ENCODE measurements at regions not wholly inside any gene's neighbourhood (a gene's known extent, or its start where the extent isn't known, plus 50 kb on each side); places are given as distances from the start of the nearest gene placed in this dataset.
A peak's percentile ranks its signal among the peaks of the same experiment; 100 is the strongest.

GRCh38 chr1:201739492-201740085 lies 89.4 kb upstream of the IPO9 start:
- peak; percentile 74 for DNase-seq
- Histone ChIP-seq H3K4me3 (peak overlapping the region; percentile 84), H3K27ac (replicated peaks) (peak overlapping the region; percentile 91), H3K9me3 (replicated peaks) (no peaks in the 10 kb centered on the region), H3K36me3 (peaks cover 5% of the 10 kb centered on the region), H3K4me1 (peaks cover 100% of the 10 kb centered on the region), H3K27me3 (ENCODE audit: low read depth) (no peaks in the 10 kb centered on the region)
- TF ChIP-seq CTCF (IDR thresholded peaks at IDR 0.05; ENCODE audit: borderline replicate concordance) = peak; percentile 27
- intact Hi-C loops (cut with micrococcal nuclease) = no loop called here

GRCh38 chr1:201740086-201740541 lies 88.8 kb upstream of the IPO9 start:
- peaks cover 100% of the 10 kb centered on the region for H3K4me1 ChIP-seq
- intact Hi-C loops (cut with micrococcal nuclease) = no loop called here
- DNase-seq = no peak
- H3K9me3 ChIP-seq (replicated peaks) = no peaks in the 10 kb centered on the region
- H3K4me3 ChIP-seq = peak overlapping the region; percentile 84
- no peak for TF ChIP-seq CTCF (IDR thresholded peaks at IDR 0.05; ENCODE audit: borderline replicate concordance)
- no peaks in the 10 kb centered on the region for H3K27me3 ChIP-seq (ENCODE audit: low read depth)
- H3K36me3 ChIP-seq = peaks cover 8% of the 10 kb centered on the region
- peak overlapping the region; percentile 91 for H3K27ac ChIP-seq (replicated peaks)

- H3K27ac ChIP-seq (replicated peaks) = peak overlapping the region; percentile 91
- no peaks in the 10 kb centered on the region for H3K9me3 ChIP-seq (replicated peaks)
- intact Hi-C loops (cut with micrococcal nuclease) = no loop called here
- no peak for TF ChIP-seq CTCF (IDR thresholded peaks at IDR 0.05; ENCODE audit: borderline replicate concordance)
- peaks cover 14% of the 10 kb centered on the region for H3K36me3 ChIP-seq
- H3K4me3 ChIP-seq = peak overlapping the region; percentile 84
- H3K27me3 ChIP-seq (ENCODE audit: low read depth) = no peaks in the 10 kb centered on the region
- H3K4me1 ChIP-seq = peaks cover 100% of the 10 kb centered on the region
- no peak for DNase-seq
Observed at GRCh38 chr1:201740670-201741111, 88.3 kb upstream of the IPO9 start.

- H3K27ac ChIP-seq (replicated peaks) = peak overlapping the region; percentile 91
- peak overlapping the region; percentile 84 for H3K4me3 ChIP-seq
- intact Hi-C loops (cut with micrococcal nuclease) = no loop called here
- peaks cover 100% of the 10 kb centered on the region for H3K4me1 ChIP-seq
- peaks cover 14% of the 10 kb centered on the region for H3K36me3 ChIP-seq
- no peaks in the 10 kb centered on the region for H3K9me3 ChIP-seq (replicated peaks)
- no peak for TF ChIP-seq CTCF (IDR thresholded peaks at IDR 0.05; ENCODE audit: borderline replicate concordance)
- H3K27me3 ChIP-seq (ENCODE audit: low read depth) = no peaks in the 10 kb centered on the region
- DNase-seq = no peak
Observed at GRCh38 chr1:201741763-201742342, 87.1 kb upstream of the IPO9 start.

GRCh38 chr1:201742476-201742875 lies 86.5 kb upstream of the IPO9 start:
- peaks cover 14% of the 10 kb centered on the region for H3K36me3 ChIP-seq
- H3K9me3 ChIP-seq (replicated peaks) = no peaks in the 10 kb centered on the region
- intact Hi-C loops (cut with micrococcal nuclease) = no loop called here
- H3K27ac ChIP-seq (replicated peaks) = peak overlapping the region; percentile 91
- peaks cover 100% of the 10 kb centered on the region for H3K4me1 ChIP-seq
- no peak for DNase-seq
- H3K4me3 ChIP-seq = peak overlapping the region; percentile 84
- TF ChIP-seq CTCF (IDR thresholded peaks at IDR 0.05; ENCODE audit: borderline replicate concordance) = no peak
- no peaks in the 10 kb centered on the region for H3K27me3 ChIP-seq (ENCODE audit: low read depth)

Data from left ventricle myocardium inferior (tissue), 1 donor.